HUES64 (cell line): ENCODE measurements at regions not wholly inside any gene's neighbourhood (a gene's known extent, or its start where the extent isn't known, plus 50 kb on each side); places are given as distances from the start of the nearest gene placed in this dataset.

Source experiments
- H3K27ac ChIP-seq: 2 replicates; pipeline ENCODE4 v1.7.0; 2013; ENCODE audit warnings: low read depth, low read length, inconsistent platforms
- H3K27me3 ChIP-seq: 2 replicates; pipeline ENCODE4 v1.6.1; 2013; ENCODE audit warnings: mild to moderate bottlenecking, low read length; ENCODE audit not compliant: insufficient read depth
- H3K36me3 ChIP-seq: 2 replicates; pipeline ENCODE4 v1.6.1; 2013; ENCODE audit warnings: mild to moderate bottlenecking, low read length; ENCODE audit not compliant: insufficient read depth
- H3K4me1 ChIP-seq: 2 replicates; pipeline ENCODE4 v1.6.1; 2013; ENCODE audit warnings: mild to moderate bottlenecking, low read length, moderate library complexity; ENCODE audit not compliant: insufficient read depth
- H3K4me3 ChIP-seq: 2 replicates; pipeline ENCODE4 v1.5.1; 2013; ENCODE audit warnings: mild to moderate bottlenecking, low read length, moderate library complexity
- H3K9ac ChIP-seq: 2 replicates; pipeline ENCODE4 v1.6.1; 2013; ENCODE audit warnings: mild to moderate bottlenecking, low read depth, low read length
- H3K9me3 ChIP-seq: 2 replicates; pipeline ENCODE4 v1.6.1; 2013; ENCODE audit warnings: low read depth, low read length; ENCODE audit not compliant: insufficient read depth
- WGBS: fragments of 150-250, 120-280 bp; methylation state at CpG from one replicate; pipeline ENCODE4 v1.1.7; 2013; ENCODE audit warnings: missing lambda C conversion rate; 5-methylcytosine and 5-hydroxymethylcytosine counted together

- 93% methylated on average over 4 of the region's 4 CpGs for WGBS
These were observed 394.6 kb downstream of the LRRIQ3 start for GRCh38 chr1:73803380-73803779.

GRCh38 chr1:73801912-73802429 lies 396.0 kb downstream of the LRRIQ3 start:
- H3K36me3 ChIP-seq = no peaks in the 10 kb centered on the region
- H3K4me1 ChIP-seq = no peaks in the 10 kb centered on the region
- WGBS = 50% methylated on average over 1 of the region's 1 CpG

More at GRCh38 chr1:73803380-73803779, 394.6 kb downstream of the LRRIQ3 start:
- H3K4me3 ChIP-seq = no peak overlapping the region
- H3K27me3 ChIP-seq = no peaks in the 10 kb centered on the region
- H3K9me3 ChIP-seq = no peaks in the 10 kb centered on the region
- H3K27ac ChIP-seq = no peak overlapping the region
- H3K9ac ChIP-seq = no peak overlapping the region
- H3K4me1 ChIP-seq = no peaks in the 10 kb centered on the region
- no peaks in the 10 kb centered on the region for H3K36me3 ChIP-seq

GRCh38 chr1:73800376-73800775 lies 397.6 kb downstream of the LRRIQ3 start:
- 100% methylated on average over 1 of the region's 2 CpGs for WGBS
- Histone ChIP-seq H3K36me3 (no peaks in the 10 kb centered on the region), H3K9ac (no peak overlapping the region), H3K27me3 (no peaks in the 10 kb centered on the region), H3K4me3 (no peak overlapping the region), H3K27ac (no peak overlapping the region), H3K9me3 (no peaks in the 10 kb centered on the region), H3K4me1 (no peaks in the 10 kb centered on the region)

More at GRCh38 chr1:73801912-73802429, 396.0 kb downstream of the LRRIQ3 start:
- Histone ChIP-seq H3K9me3 (no peaks in the 10 kb centered on the region), H3K27me3 (no peaks in the 10 kb centered on the region), H3K9ac (no peak overlapping the region), H3K27ac (no peak overlapping the region), H3K4me3 (no peak overlapping the region)

GRCh38 chr1:73789965-73790364 lies 408.0 kb downstream of the LRRIQ3 start:
- Histone ChIP-seq H3K27ac (no peak overlapping the region), H3K27me3 (no peaks in the 10 kb centered on the region), H3K9ac (no peak overlapping the region), H3K9me3 (no peaks in the 10 kb centered on the region), H3K4me1 (no peaks in the 10 kb centered on the region), H3K4me3 (no peak overlapping the region), H3K36me3 (no peaks in the 10 kb centered on the region)

- Histone ChIP-seq H3K9ac (no peak overlapping the region), H3K9me3 (no peaks in the 10 kb centered on the region), H3K27ac (no peak overlapping the region), H3K4me1 (peaks cover 6% of the 10 kb centered on the region; the same call in 1 of the 2 replicates), H3K36me3 (no peaks in the 10 kb centered on the region), H3K27me3 (no peaks in the 10 kb centered on the region), H3K4me3 (no peak overlapping the region)
- WGBS = 96% methylated on average over 2 of the region's 2 CpGs
These were observed 413.9 kb downstream of the LRRIQ3 start for GRCh38 chr1:73784026-73784425.

- no peak overlapping the region for H3K9ac ChIP-seq
- no peak overlapping the region for H3K4me3 ChIP-seq
- peaks cover 6% of the 10 kb centered on the region; the same call in 1 of the 2 replicates for H3K4me1 ChIP-seq
- H3K27me3 ChIP-seq = no peaks in the 10 kb centered on the region
- no peaks in the 10 kb centered on the region for H3K9me3 ChIP-seq
- no peaks in the 10 kb centered on the region for H3K36me3 ChIP-seq
- 89% methylated on average over 5 of the region's 6 CpGs for WGBS
- no peak overlapping the region for H3K27ac ChIP-seq
These were observed 414.6 kb downstream of the LRRIQ3 start for GRCh38 chr1:73783352-73783751.

- Histone ChIP-seq H3K4me3 (no peak overlapping the region), H3K9ac (no peak overlapping the region), H3K9me3 (no peaks in the 10 kb centered on the region), H3K27me3 (no peaks in the 10 kb centered on the region), H3K4me1 (peaks cover 6% of the 10 kb centered on the region; the same call in 1 of the 2 replicates), H3K27ac (no peak overlapping the region), H3K36me3 (no peaks in the 10 kb centered on the region)
- WGBS = 93% methylated on average over 2 of the region's 2 CpGs
These were observed 415.1 kb downstream of the LRRIQ3 start for GRCh38 chr1:73782901-73783300.

GRCh38 chr1:73781251-73781650 lies 416.7 kb downstream of the LRRIQ3 start:
- no peaks in the 10 kb centered on the region for H3K9me3 ChIP-seq
- H3K4me3 ChIP-seq = no peak overlapping the region
- H3K27me3 ChIP-seq = no peaks in the 10 kb centered on the region
- peaks cover 6% of the 10 kb centered on the region; the same call in 1 of the 2 replicates for H3K4me1 ChIP-seq
- H3K9ac ChIP-seq = no peak overlapping the region
- WGBS = 79% methylated on average over 2 of the region's 2 CpGs
- H3K27ac ChIP-seq = no peak overlapping the region
- no peaks in the 10 kb centered on the region for H3K36me3 ChIP-seq

GRCh38 chr1:73778471-73778870 lies 419.5 kb downstream of the LRRIQ3 start:
- WGBS = 92% methylated on average over 3 of the region's 3 CpGs
- Histone ChIP-seq H3K4me3 (no peak overlapping the region), H3K9ac (no peak overlapping the region), H3K36me3 (no peaks in the 10 kb centered on the region), H3K4me1 (peaks cover 6% of the 10 kb centered on the region; the same call in 1 of the 2 replicates), H3K9me3 (no peaks in the 10 kb centered on the region), H3K27ac (no peak overlapping the region), H3K27me3 (no peaks in the 10 kb centered on the region)

- Histone ChIP-seq H3K9me3 (no peaks in the 10 kb centered on the region), H3K4me3 (no peak overlapping the region), H3K27me3 (no peaks in the 10 kb centered on the region), H3K27ac (no peak overlapping the region), H3K4me1 (no peaks in the 10 kb centered on the region), H3K36me3 (no peaks in the 10 kb centered on the region), H3K9ac (no peak overlapping the region)
These were observed 422.1 kb downstream of the LRRIQ3 start for GRCh38 chr1:73775896-73776295.

- Histone ChIP-seq H3K4me1 (no peaks in the 10 kb centered on the region), H3K9ac (no peak overlapping the region), H3K27ac (no peak overlapping the region), H3K27me3 (no peaks in the 10 kb centered on the region), H3K36me3 (no peaks in the 10 kb centered on the region), H3K4me3 (no peak overlapping the region), H3K9me3 (no peaks in the 10 kb centered on the region)
- WGBS = 89% methylated on average over 3 of the region's 3 CpGs
These were observed 425.0 kb downstream of the LRRIQ3 start for GRCh38 chr1:73772941-73773340.

GRCh38 chr1:73771396-73771795 lies 426.6 kb downstream of the LRRIQ3 start:
- Histone ChIP-seq H3K4me3 (no peak overlapping the region), H3K9me3 (no peaks in the 10 kb centered on the region), H3K27me3 (no peaks in the 10 kb centered on the region), H3K36me3 (no peaks in the 10 kb centered on the region), H3K27ac (no peak overlapping the region), H3K9ac (no peak overlapping the region), H3K4me1 (no peaks in the 10 kb centered on the region)
- 96% methylated on average over 8 of the region's 8 CpGs for WGBS
